Tibial nerve (tissue), 4 donors: ENCODE measurements at regions not wholly inside any gene's neighbourhood (a gene's known extent, or its start where the extent isn't known, plus 50 kb on each side); places are given as distances from the start of the nearest gene placed in this dataset.

Experiments
- EP300 ChIP-seq, 2 donors: sonication (generic); formaldehyde crosslinking; IDR thresholded peaks; one replicate each; pipeline ENCODE4 v1.6.1; 2017; ENCODE audit warnings: antibody characterized with exemption in 2 of 2, mild to moderate bottlenecking in 1 of 2
- TF ChIP-seq, protein P1 (sequence below), 5 experiments: fragments of 200-600 bp in 3 of 5; fragments of 450-650 bp in 2 of 5; sonication (generic) in 3 of 5; IDR thresholded peaks; one replicate each; pipeline ENCODE4 v1.5.1; 2016 to 2019; ENCODE audit warnings: antibody characterized with exemption in 5 of 5, mild to moderate bottlenecking in 3 of 5, moderate library complexity in 2 of 5

DNA sequence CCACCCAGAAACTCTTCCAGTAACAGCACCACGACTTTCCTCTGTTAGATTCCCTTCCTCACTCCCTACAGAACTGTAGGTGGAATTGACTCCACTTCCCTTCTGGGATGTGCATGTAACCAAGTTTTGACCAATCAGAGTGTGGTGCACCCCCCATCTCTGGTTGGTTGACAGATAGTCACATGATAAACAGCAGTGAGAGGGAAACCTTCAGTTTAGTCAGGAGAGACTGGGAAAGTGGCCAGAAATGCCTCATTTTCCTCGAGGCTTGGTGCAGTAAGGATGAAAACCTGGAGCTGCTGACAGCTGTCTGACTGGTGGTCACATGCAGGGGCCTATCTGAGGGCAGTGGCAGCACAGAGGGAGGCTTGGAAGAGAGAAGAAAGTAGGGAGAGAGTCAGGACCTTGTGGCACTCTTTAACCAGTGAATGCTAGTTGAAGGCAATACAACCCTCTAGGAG, 67.3 kb upstream of the GRK3 start:
- TF ChIP-seq, protein P1, sequence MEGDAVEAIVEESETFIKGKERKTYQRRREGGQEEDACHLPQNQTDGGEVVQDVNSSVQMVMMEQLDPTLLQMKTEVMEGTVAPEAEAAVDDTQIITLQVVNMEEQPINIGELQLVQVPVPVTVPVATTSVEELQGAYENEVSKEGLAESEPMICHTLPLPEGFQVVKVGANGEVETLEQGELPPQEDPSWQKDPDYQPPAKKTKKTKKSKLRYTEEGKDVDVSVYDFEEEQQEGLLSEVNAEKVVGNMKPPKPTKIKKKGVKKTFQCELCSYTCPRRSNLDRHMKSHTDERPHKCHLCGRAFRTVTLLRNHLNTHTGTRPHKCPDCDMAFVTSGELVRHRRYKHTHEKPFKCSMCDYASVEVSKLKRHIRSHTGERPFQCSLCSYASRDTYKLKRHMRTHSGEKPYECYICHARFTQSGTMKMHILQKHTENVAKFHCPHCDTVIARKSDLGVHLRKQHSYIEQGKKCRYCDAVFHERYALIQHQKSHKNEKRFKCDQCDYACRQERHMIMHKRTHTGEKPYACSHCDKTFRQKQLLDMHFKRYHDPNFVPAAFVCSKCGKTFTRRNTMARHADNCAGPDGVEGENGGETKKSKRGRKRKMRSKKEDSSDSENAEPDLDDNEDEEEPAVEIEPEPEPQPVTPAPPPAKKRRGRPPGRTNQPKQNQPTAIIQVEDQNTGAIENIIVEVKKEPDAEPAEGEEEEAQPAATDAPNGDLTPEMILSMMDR (IDR thresholded peaks at IDR 0.05): no peak
- no peak for TF ChIP-seq EP300 (IDR thresholded peaks at IDR 0.05)
